GM18868 (cell line): ENCODE measurements at regions not wholly inside any gene's neighbourhood (a gene's known extent, or its start where the extent isn't known, plus 50 kb on each side); places are given as distances from the start of the nearest gene placed in this dataset.
A peak's percentile ranks its signal among the peaks of the same experiment; 100 is the strongest.

ENCODE experiments used
- ATAC-seq: cut with Tn5 transposase; IDR thresholded peaks from one replicate; pipeline ENCODE4 v1.9.1; 2021; ENCODE audit warnings: mild to moderate bottlenecking, moderate library complexity; ENCODE audit not compliant: unreplicated experiment

GRCh38 chr14:65928995-65929394 is 516.5 kb downstream of the FUT8 start:
- no peak for ATAC-seq

GRCh38 chr14:65933400-65934069 is 521.0 kb downstream of the FUT8 start:
- no peak for ATAC-seq

GRCh38 chr14:65934070-65934435 is 521.5 kb downstream of the FUT8 start:
- no peak for ATAC-seq

- ATAC-seq: no peak
Observed at GRCh38 chr14:65936342-65936975, 523.9 kb downstream of the FUT8 start.

GRCh38 chr14:65937079-65937959 is 524.8 kb downstream of the FUT8 start:
- ATAC-seq: no peak

- ATAC-seq: no peak
Observed at GRCh38 chr14:65937960-65938316, 525.4 kb downstream of the FUT8 start.

GRCh38 chr14:65938738-65939137 is 526.2 kb downstream of the FUT8 start:
- no peak for ATAC-seq

- ATAC-seq: no peak
Observed at GRCh38 chr14:65939184-65939583, 526.7 kb downstream of the FUT8 start.

GRCh38 chr14:65940056-65940735 is 527.7 kb downstream of the FUT8 start:
- no peak for ATAC-seq

- ATAC-seq: no peak
Observed at GRCh38 chr14:65941091-65941490, 528.6 kb downstream of the FUT8 start.

GRCh38 chr14:65943150-65943549 is 530.6 kb downstream of the FUT8 start:
- ATAC-seq: no peak

- no peak for ATAC-seq
Observed at GRCh38 chr14:65943916-65944410, 531.4 kb downstream of the FUT8 start.

- ATAC-seq: no peak
Observed at GRCh38 chr14:65945327-65945726, 532.8 kb downstream of the FUT8 start.

GRCh38 chr14:65946494-65946893 is 534.0 kb downstream of the FUT8 start:
- no peak for ATAC-seq

- no peak for ATAC-seq
Observed at GRCh38 chr14:65948302-65948701, 535.8 kb downstream of the FUT8 start.

- peak; percentile 74 for ATAC-seq
Observed at GRCh38 chr14:65949711-65950516, 536.3 kb upstream of the CCDC196 start.

GRCh38 chr14:65954942-65955341 is 531.2 kb upstream of the CCDC196 start:
- ATAC-seq: no peak

- no peak for ATAC-seq
Observed at GRCh38 chr14:65957631-65958205, 528.5 kb upstream of the CCDC196 start.

GRCh38 chr14:65958664-65959562 is 527.3 kb upstream of the CCDC196 start:
- no peak for ATAC-seq
